ENCODE measurements at regions not wholly inside any gene's neighbourhood (a gene's known extent, or its start where the extent isn't known, plus 50 kb on each side); places are given as distances from the start of the nearest gene placed in this dataset.

- Histone ChIP-seq H3K27ac (no peak overlapping the region), H3K36me3 (replicated peaks) (no peaks in the 10 kb centered on the region), H3K4me3 (ENCODE audit: low read depth, low read length) (no peak overlapping the region), H3K27me3 (replicated peaks) (no peaks in the 10 kb centered on the region)
- DNase-seq: no peak
- in situ Hi-C loops (cut with HindIII; ENCODE audit: low pct_ligation_motif_present, low sequenced_read_pairs): no loop called here
- TF ChIP-seq, protein P1, sequence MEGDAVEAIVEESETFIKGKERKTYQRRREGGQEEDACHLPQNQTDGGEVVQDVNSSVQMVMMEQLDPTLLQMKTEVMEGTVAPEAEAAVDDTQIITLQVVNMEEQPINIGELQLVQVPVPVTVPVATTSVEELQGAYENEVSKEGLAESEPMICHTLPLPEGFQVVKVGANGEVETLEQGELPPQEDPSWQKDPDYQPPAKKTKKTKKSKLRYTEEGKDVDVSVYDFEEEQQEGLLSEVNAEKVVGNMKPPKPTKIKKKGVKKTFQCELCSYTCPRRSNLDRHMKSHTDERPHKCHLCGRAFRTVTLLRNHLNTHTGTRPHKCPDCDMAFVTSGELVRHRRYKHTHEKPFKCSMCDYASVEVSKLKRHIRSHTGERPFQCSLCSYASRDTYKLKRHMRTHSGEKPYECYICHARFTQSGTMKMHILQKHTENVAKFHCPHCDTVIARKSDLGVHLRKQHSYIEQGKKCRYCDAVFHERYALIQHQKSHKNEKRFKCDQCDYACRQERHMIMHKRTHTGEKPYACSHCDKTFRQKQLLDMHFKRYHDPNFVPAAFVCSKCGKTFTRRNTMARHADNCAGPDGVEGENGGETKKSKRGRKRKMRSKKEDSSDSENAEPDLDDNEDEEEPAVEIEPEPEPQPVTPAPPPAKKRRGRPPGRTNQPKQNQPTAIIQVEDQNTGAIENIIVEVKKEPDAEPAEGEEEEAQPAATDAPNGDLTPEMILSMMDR (IDR thresholded peaks at IDR 0.05; ENCODE audit: low read depth, low read length, missing control alignments): no peak
Observed at GRCh38 chrX:112367065-112367464, 284.5 kb upstream of the TRPC5 start.

DNA sequence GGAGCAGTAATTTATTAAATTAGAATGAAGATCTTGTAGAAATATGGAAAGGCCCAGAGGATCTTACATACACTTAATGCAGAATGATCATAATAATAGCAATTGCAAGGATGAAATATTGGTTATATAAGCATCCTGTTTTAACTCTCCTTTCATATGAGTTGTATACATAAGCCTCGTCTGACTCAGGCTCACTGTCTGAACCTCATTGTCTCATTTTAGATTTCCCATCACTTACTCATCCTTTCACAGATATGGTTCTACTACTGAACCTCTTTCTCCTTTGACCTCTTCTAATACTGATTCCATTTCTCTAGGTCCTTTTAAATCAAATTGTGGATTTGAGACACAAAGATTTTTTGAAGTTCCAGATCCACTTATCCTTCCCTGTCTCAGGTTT, 277.3 kb upstream of the TRPC5 start:
- DNase-seq: no peak
- no peaks in the 10 kb centered on the region for H3K36me3 ChIP-seq (replicated peaks)
- no peak overlapping the region for H3K27ac ChIP-seq
- H3K27me3 ChIP-seq (replicated peaks): no peaks in the 10 kb centered on the region
- no peak overlapping the region for H3K4me3 ChIP-seq (ENCODE audit: low read depth, low read length)
- TF ChIP-seq, protein P1 (IDR thresholded peaks at IDR 0.05; ENCODE audit: low read depth, low read length, missing control alignments): no peak
- in situ Hi-C loops (cut with HindIII; ENCODE audit: low pct_ligation_motif_present, low sequenced_read_pairs): no loop called here

DNA sequence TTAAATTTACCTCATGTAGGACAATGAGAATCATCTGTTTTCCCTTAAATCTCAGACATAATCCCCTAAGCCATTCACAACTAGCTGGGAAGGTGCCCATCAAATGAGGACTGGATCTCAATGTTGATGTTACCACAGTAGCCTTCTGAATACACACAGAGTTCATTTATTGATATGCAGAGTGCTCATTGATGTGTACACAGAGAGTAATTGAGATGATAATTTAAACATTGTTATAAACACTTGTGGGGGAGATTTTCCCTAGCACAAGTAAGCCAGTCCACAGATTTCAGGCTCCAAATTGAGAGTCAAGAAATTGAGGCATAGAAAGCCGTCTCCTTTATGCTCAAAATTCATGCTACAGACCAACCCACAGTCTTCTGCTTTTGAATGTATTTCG, 273.4 kb upstream of the TRPC5 start:
- no peak overlapping the region for H3K27ac ChIP-seq
- DNase-seq: no peak
- no peaks in the 10 kb centered on the region for H3K27me3 ChIP-seq (replicated peaks)
- no peak overlapping the region for H3K4me3 ChIP-seq (ENCODE audit: low read depth, low read length)
- no peaks in the 10 kb centered on the region for H3K36me3 ChIP-seq (replicated peaks)
- TF ChIP-seq, protein P1 (IDR thresholded peaks at IDR 0.05; ENCODE audit: low read depth, low read length, missing control alignments): no peak
- in situ Hi-C loops (cut with HindIII; ENCODE audit: low pct_ligation_motif_present, low sequenced_read_pairs): no loop called here

- Histone ChIP-seq H3K27ac (no peak overlapping the region), H3K36me3 (replicated peaks) (no peaks in the 10 kb centered on the region), H3K4me3 (ENCODE audit: low read depth, low read length) (no peak overlapping the region), H3K27me3 (replicated peaks) (no peaks in the 10 kb centered on the region)
- in situ Hi-C loops (cut with HindIII; ENCODE audit: low pct_ligation_motif_present, low sequenced_read_pairs): no loop called here
- TF ChIP-seq, protein P1 (IDR thresholded peaks at IDR 0.05; ENCODE audit: low read depth, low read length, missing control alignments): no peak
- DNase-seq: no peak
Observed at GRCh38 chrX:112341598-112341997, 259.0 kb upstream of the TRPC5 start.

DNA sequence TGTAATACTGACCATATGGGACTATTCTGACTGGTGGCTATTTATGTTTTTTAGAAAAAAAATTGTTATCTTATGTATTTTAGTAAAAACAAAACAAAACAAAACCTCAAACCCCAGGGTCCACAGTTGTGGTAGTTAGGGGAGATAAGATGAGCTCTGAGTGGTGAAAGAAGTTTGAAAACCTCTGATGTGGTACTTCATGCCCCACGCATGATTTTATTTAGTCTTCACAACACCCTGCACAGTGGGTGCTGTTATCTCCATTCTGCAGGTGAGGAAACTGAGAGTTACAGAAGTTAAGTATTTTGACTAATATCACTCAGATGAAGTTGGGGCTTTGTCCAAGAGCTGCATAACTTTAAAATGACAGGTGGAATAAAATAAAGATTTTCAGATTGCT, 230.6 kb upstream of the TRPC5 start:
- TF ChIP-seq, protein P1 (IDR thresholded peaks at IDR 0.05; ENCODE audit: low read depth, low read length, missing control alignments): no peak
- in situ Hi-C loops (cut with HindIII; ENCODE audit: low pct_ligation_motif_present, low sequenced_read_pairs): no loop called here
- Histone ChIP-seq H3K27ac (no peak overlapping the region), H3K27me3 (replicated peaks) (no peaks in the 10 kb centered on the region), H3K4me3 (ENCODE audit: low read depth, low read length) (no peak overlapping the region), H3K36me3 (replicated peaks) (no peaks in the 10 kb centered on the region)
- no peak for DNase-seq

DNA sequence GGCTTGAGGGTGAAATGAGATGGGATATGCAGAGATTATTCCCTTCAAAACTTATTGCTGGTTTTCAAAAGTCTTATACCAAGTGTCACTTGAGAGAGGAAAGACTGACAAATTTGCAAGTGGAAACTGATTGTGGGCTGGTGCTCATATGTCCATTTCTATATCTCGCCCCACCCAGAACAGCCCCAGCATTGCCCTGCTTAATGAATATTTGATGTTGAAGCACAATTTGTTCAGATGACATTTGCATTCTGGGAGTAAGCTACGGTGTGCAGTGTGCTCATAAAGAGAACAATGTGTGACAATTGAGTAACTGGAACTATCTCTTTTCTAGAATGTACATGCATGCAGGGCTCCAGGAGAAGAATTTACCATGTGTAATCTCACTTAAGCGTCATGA, 223.5 kb upstream of the TRPC5 start:
- TF ChIP-seq, protein P1 (IDR thresholded peaks at IDR 0.05; ENCODE audit: low read depth, low read length, missing control alignments): no peak
- DNase-seq: no peak
- Histone ChIP-seq H3K27me3 (replicated peaks) (no peaks in the 10 kb centered on the region), H3K4me3 (ENCODE audit: low read depth, low read length) (no peak overlapping the region), H3K27ac (no peak overlapping the region), H3K36me3 (replicated peaks) (no peaks in the 10 kb centered on the region)
- in situ Hi-C loops (cut with HindIII; ENCODE audit: low pct_ligation_motif_present, low sequenced_read_pairs): no loop called here
